HepG2 (cell line): ENCODE measurements at regions not wholly inside any gene's neighbourhood (a gene's known extent, or its start where the extent isn't known, plus 50 kb on each side); places are given as distances from the start of the nearest gene placed in this dataset.

Experiments used
- ATAC-seq: fragments of 200-7000 bp; cut with Tn5 transposase; 3 replicates; pipeline ENCODE4 v1.9.1; 2020; ENCODE audit warnings: mild to moderate bottlenecking, moderate library complexity
- BruUV-seq: library from RNA; stranded (reverse); fragments of 400-500 nt; replicated peaks from 2 replicates; lab custom pipeline; 2021; lab: Mats Ljungman, UMichigan
- CTCF ChIA-PET: fragments of 300-600 bp; formaldehyde crosslinking; extraction: SDS; loops from one replicate; lab custom pipeline; 2021; ENCODE audit warnings: low total read pairs, inconsistent platforms, low intra/inter-chr PET ratio; lab: Yijun Ruan, JAX
- POLR2A ChIA-PET: fragments of 350-600 bp; sonication (Branson Sonifier 250); formaldehyde crosslinking; loops from one replicate; lab custom pipeline; 2020; ENCODE audit warnings: antibody characterized with exemption, inconsistent platforms; lab: Yijun Ruan, JAX
- DNase-seq: peaks from one replicate; pipeline ENCODE4 v3.0.0-alpha.2; 2015; ENCODE audit warnings: low spot score
- FAIRE-seq: peaks from 3 replicates; lab custom pipeline; 2011; peaks lifted over from hg19 to GRCh38; lab: Jason Lieb, UNC
- H2AFZ ChIP-seq: one replicate; pipeline ENCODE4 v1.6.1; 2011; ENCODE audit warnings: low read length, inconsistent platforms
- H3K27ac ChIP-seq: fragments of 300-600 bp; 3 replicates; pipeline ENCODE4 v1.8.0; 2011; ENCODE audit warnings: mixed run types, mild to moderate bottlenecking, mixed read lengths, low read length, inconsistent platforms; ENCODE audit not compliant: insufficient read depth; ENCODE audit errors: extremely low read length
- H3K27me3 ChIP-seq, 2 experiments: fragments of 200-600 bp in 1 of 2; 2 replicates in 1 of 2; 3 replicates in 1 of 2; pipeline versions ENCODE4 v1.6.0 to v1.8.0; 2011; ENCODE audit warnings: low read length in 2 of 2, mild to moderate bottlenecking in 2 of 2, moderate library complexity in 2 of 2, inconsistent platforms in 1 of 2; ENCODE audit not compliant: insufficient read depth in 2 of 2, control insufficient read depth in 1 of 2
- H3K36me3 ChIP-seq, 2 experiments: fragments of 200-600 bp in 1 of 2; replicated peaks in 1 of 2; 2 replicates in 1 of 2; 3 replicates in 1 of 2; pipeline versions ENCODE4 v1.5.1 to v1.8.0; 2011; ENCODE audit warnings: low read length in 2 of 2, inconsistent platforms in 1 of 2; ENCODE audit not compliant: insufficient read depth in 2 of 2, control insufficient read depth in 1 of 2
- H3K4me1 ChIP-seq: 2 replicates; pipeline ENCODE4 v1.5.1; 2012; ENCODE audit warnings: low read length, inconsistent platforms; ENCODE audit not compliant: insufficient read depth
- H3K4me2 ChIP-seq: 2 replicates; pipeline ENCODE4 v1.6.0; 2011; ENCODE audit warnings: low read depth, low read length, inconsistent platforms
- H3K4me3 ChIP-seq, 3 experiments: fragments of 200-600 bp in 1 of 3; sonication (generic), shearing (Covaris generic) in 1 of 3; replicated peaks in 1 of 3; 2 replicates each; pipeline ENCODE4 v1.5.1; 2011 to 2016; ENCODE audit warnings: low read length in 3 of 3, inconsistent platforms in 2 of 3, low read depth in 2 of 3, mild to moderate bottlenecking in 2 of 3, control low read depth in 1 of 3, mixed read lengths in 1 of 3; ENCODE audit not compliant: insufficient read depth in 1 of 3
- H3K79me2 ChIP-seq: one replicate; pipeline ENCODE4 v1.6.1; 2011; ENCODE audit warnings: low read length, inconsistent platforms; ENCODE audit not compliant: insufficient read depth
- H3K9ac ChIP-seq: 2 replicates; pipeline ENCODE4 v1.6.0; 2011; ENCODE audit warnings: mild to moderate bottlenecking, low read depth, low read length, inconsistent platforms; ENCODE audit not compliant: insufficient read depth
- H3K9me3 ChIP-seq: 2 replicates; pipeline ENCODE4 v1.5.1; 2012; ENCODE audit warnings: mild to moderate bottlenecking, low read length
- H4K20me1 ChIP-seq: 2 replicates; pipeline ENCODE4 v1.6.0; 2011; ENCODE audit warnings: inconsistent platforms, mild to moderate bottlenecking, low read length, moderate library complexity; ENCODE audit not compliant: insufficient read depth
- ARID4A ChIP-seq: sonication (generic); formaldehyde crosslinking; IDR thresholded peaks from 2 replicates; pipeline ENCODE4 v1.5.0; 2020; ENCODE audit warnings: mild to moderate bottlenecking, missing genetic modification reagents, borderline replicate concordance
- ATF7 ChIP-seq, 2 experiments: fragments of 450-650 bp in 1 of 2; sonication (generic) in 1 of 2; formaldehyde crosslinking in 1 of 2; IDR thresholded peaks; 2 replicates each; pipeline versions ENCODE4 v1.4.0 to v1.6.1; 2016 to 2020; ENCODE audit warnings: antibody characterized with exemption in 1 of 2, mild to moderate bottlenecking in 1 of 2, missing genetic modification reagents in 1 of 2
- CEBPB ChIP-seq: IDR thresholded peaks from 2 replicates; pipeline ENCODE4 v1.6.1; 2011; ENCODE audit warnings: low read depth, low read length, improper control_type of control experiment, borderline replicate concordance
- CREB1 ChIP-seq, 2 experiments: fragments of 450-650 bp in 1 of 2; IDR thresholded peaks; 2 replicates each; pipeline ENCODE4 v1.6.1; 2016 to 2017; ENCODE audit warnings: control low read depth in 1 of 2, mild to moderate bottlenecking in 1 of 2, missing compliant biosample characterization in 1 of 2, missing genetic modification characterization in 1 of 2
- ERF ChIP-seq: IDR thresholded peaks from 2 replicates; pipeline ENCODE4 v1.6.1; 2018; ENCODE audit warnings: missing biosample characterization, missing genetic modification reagents
- EZH2 ChIP-seq: conservative IDR thresholded peaks from 2 replicates; pipeline ENCODE4 v1.6.1; 2012; ENCODE audit warnings: mild to moderate bottlenecking, low read depth, low read length, moderate library complexity
- KDM5B ChIP-seq: sonication (generic); formaldehyde crosslinking; IDR thresholded peaks from 2 replicates; pipeline ENCODE4 v1.4.0; 2020; ENCODE audit warnings: missing genetic modification reagents, mild to moderate bottlenecking, borderline replicate concordance
- LCORL ChIP-seq, 2 experiments: fragments of 450-650 bp in 1 of 2; sonication (generic) in 1 of 2; formaldehyde crosslinking in 1 of 2; IDR thresholded peaks; 2 replicates each; pipeline versions ENCODE4 v1.5.0 to v1.6.1; 2017 to 2020; ENCODE audit warnings: antibody characterized with exemption in 1 of 2, missing genetic modification reagents in 1 of 2
- MAFG ChIP-seq: sonication (generic); formaldehyde crosslinking; IDR thresholded peaks from 2 replicates; pipeline ENCODE4 v1.5.1; 2020; ENCODE audit warnings: mild to moderate bottlenecking, missing genetic modification reagents
- NFYC ChIP-seq: IDR thresholded peaks from 2 replicates; pipeline ENCODE4 v1.6.1; 2016; ENCODE audit warnings: missing genetic modification reagents, missing compliant biosample characterization
- SMAD3 ChIP-seq: sonication (generic); formaldehyde crosslinking; IDR thresholded peaks from 2 replicates; pipeline ENCODE4 v1.4.0; 2020; ENCODE audit warnings: missing genetic modification reagents
- SRSF9 ChIP-seq: fragments of 200-400 bp; formaldehyde crosslinking; IDR thresholded peaks from 2 replicates; pipeline ENCODE4 v1.6.1; 2018; ENCODE audit warnings: borderline replicate concordance, mild to moderate bottlenecking, low read depth, low read length; ENCODE audit not compliant: insufficient read depth, poor library complexity, severe bottlenecking
- ZMYM3 ChIP-seq: sonication (generic); formaldehyde crosslinking; IDR thresholded peaks from 2 replicates; pipeline ENCODE4 v1.5.1; 2020; ENCODE audit warnings: mild to moderate bottlenecking, missing genetic modification reagents
- ZNF326 ChIP-seq: sonication (generic); formaldehyde crosslinking; IDR thresholded peaks from 2 replicates; pipeline ENCODE4 v1.4.0; 2020; ENCODE audit warnings: missing genetic modification reagents, borderline replicate concordance
- ZNF570 ChIP-seq: sonication (generic); formaldehyde crosslinking; IDR thresholded peaks from 2 replicates; pipeline ENCODE4 v1.4.0; 2020; ENCODE audit warnings: mild to moderate bottlenecking, missing genetic modification reagents, borderline replicate concordance
- ZNF772 ChIP-seq: sonication (generic); formaldehyde crosslinking; IDR thresholded peaks from 2 replicates; pipeline ENCODE4 v1.5.0; 2020; ENCODE audit warnings: mild to moderate bottlenecking, missing genetic modification reagents
- WGBS: methylation state at CpG from one replicate; pipeline ENCODE4 v1.1.6; 2017; ENCODE audit warnings: low lambda C conversion rate; 5-methylcytosine and 5-hydroxymethylcytosine counted together
- in situ Hi-C: cut with HindIII; loops from 2 replicates; pipeline ENCODE4 v1.10.0; 2017; ENCODE audit warnings: low pct_unique_long_range_greater_than_20kb; ENCODE audit not compliant: extremely low pct_ligation_motif_present
- intact Hi-C: fragments of 100-400 bp; cut with micrococcal nuclease; formaldehyde crosslinking; loops from one replicate; pipeline ENCODE4 v1.10.0; 2022; ENCODE audit not compliant: unreplicated experiment
- TF ChIP-seq, protein P1 (sequence below): sonication (generic); formaldehyde crosslinking; IDR thresholded peaks from 2 replicates; pipeline ENCODE4 v1.4.0; 2020; ENCODE audit warnings: low read depth, mild to moderate bottlenecking, missing genetic modification reagents

GRCh38 chr11:71342951-71343827 lies 90.8 kb upstream of the SHANK2 start (continued):
- TF ChIP-seq ZNF326 (CRISPR knock-in tag), result no peak
- TF ChIP-seq, protein P1, sequence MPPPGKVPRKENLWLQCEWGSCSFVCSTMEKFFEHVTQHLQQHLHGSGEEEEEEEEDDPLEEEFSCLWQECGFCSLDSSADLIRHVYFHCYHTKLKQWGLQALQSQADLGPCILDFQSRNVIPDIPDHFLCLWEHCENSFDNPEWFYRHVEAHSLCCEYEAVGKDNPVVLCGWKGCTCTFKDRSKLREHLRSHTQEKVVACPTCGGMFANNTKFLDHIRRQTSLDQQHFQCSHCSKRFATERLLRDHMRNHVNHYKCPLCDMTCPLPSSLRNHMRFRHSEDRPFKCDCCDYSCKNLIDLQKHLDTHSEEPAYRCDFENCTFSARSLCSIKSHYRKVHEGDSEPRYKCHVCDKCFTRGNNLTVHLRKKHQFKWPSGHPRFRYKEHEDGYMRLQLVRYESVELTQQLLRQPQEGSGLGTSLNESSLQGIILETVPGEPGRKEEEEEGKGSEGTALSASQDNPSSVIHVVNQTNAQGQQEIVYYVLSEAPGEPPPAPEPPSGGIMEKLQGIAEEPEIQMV (CRISPR knock-in tag), result no peak
- 0 out of 2 replicates have a peak, but pooled peaks have one; percentile 19 for TF ChIP-seq ERF
- no peak for TF ChIP-seq LCORL (IDR thresholded peaks at IDR 0.05)
- TF ChIP-seq LCORL (CRISPR knock-in tag; IDR thresholded peaks at IDR 0.05), result no peak
- no peak for TF ChIP-seq ARID4A (CRISPR knock-in tag)

DNA sequence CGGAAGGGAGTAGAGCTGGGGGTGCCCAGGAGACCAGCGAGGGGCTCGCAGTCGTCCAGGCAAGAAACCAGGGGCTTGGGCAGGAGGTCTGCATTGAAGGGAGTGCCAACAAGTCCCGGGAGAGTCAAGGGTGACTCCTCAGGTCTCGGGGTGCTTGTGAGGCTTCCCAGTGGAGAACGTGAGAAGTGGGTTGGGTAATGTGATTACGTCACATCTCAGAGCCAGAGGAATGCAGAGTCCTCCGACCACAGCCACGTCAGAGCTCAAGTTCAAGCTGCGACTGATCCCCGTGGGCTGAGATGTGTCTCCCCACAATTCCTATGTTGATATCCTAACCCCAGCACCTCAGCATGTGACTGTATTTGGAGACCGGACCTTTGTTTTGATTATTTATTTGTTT lies 89.7 kb upstream of the SHANK2 start:
- ChIA-PET POLR2A (no interaction called here), CTCF (no interaction called here)
- in situ Hi-C loops, result no loop called here
- Histone ChIP-seq H3K4me1 (peaks cover 18% of the 10 kb centered on the region), H3K27me3 (peaks cover 17 to 72% of the 10 kb centered on the region in 2 experiments), H3K4me3 (no peak overlapping the region), H3K36me3 (no peaks in the 10 kb centered on the region), H2AFZ (no peak overlapping the region), H3K79me2 (no peaks in the 10 kb centered on the region), H3K9me3 (no peaks in the 10 kb centered on the region), H3K27ac (no peak overlapping the region), H4K20me1 (no peaks in the 10 kb centered on the region), H3K9ac (no peak overlapping the region), H3K4me2 (no peak overlapping the region)
- DNase-seq, result no peak
- no peak for ATAC-seq
- 36% methylated on average over 8 of the region's 13 CpGs for WGBS
- TF ChIP-seq MAFG (no peak), KDM5B (no peak), SMAD3 (no peak), ZNF570 (CRISPR knock-in tag) (no peak), ATF7 (IDR thresholded peaks at IDR 0.05) (peak; percentile 81), ATF7 (CRISPR knock-in tag; IDR thresholded peaks at IDR 0.05) (peak; percentile 35; the same call in 1 of the 2 replicates), CEBPB (peak; percentile 62; the same call in 1 of the 2 replicates), NFYC (CRISPR knock-in tag) (no peak), SRSF9 (no peak), CREB1 (IDR thresholded peaks at IDR 0.05) (peak; percentile 90), CREB1 (CRISPR knock-in tag; IDR thresholded peaks at IDR 0.05) (no peak), ZNF772 (CRISPR knock-in tag) (no peak), ZMYM3 (CRISPR knock-in tag) (no peak), EZH2 (0 out of 2 replicates have a peak, but pooled peaks have one; percentile 46)
- no peak for FAIRE-seq
- intact Hi-C loops, result no loop called here
- BruUV-seq, result no TSS peak
